ENCODE measurements at regions not wholly inside any gene's neighbourhood (a gene's known extent, or its start where the extent isn't known, plus 50 kb on each side); places are given as distances from the start of the nearest gene placed in this dataset.

GRCh38 chr9:581673-582497, 259.6 kb upstream of the DMRT1 start:
- no peak for FAIRE-seq
- DNase-seq (ENCODE audit: extremely low spot score, insufficient read length, low read depth): no peak

GRCh38 chr9:582775-583174, 258.7 kb upstream of the DMRT1 start:
- DNase-seq (ENCODE audit: extremely low spot score, insufficient read length, low read depth) (no peak), FAIRE-seq (no peak)

- DNase-seq (ENCODE audit: extremely low spot score, insufficient read length, low read depth) (no peak), FAIRE-seq (no peak)
Observed at GRCh38 chr9:587527-587926, 254.0 kb upstream of the DMRT1 start.

GRCh38 chr9:588981-589380, 252.5 kb upstream of the DMRT1 start:
- DNase-seq (ENCODE audit: extremely low spot score, insufficient read length, low read depth) (no peak), FAIRE-seq (no peak)

GRCh38 chr9:589723-590122, 251.8 kb upstream of the DMRT1 start:
- no peak for FAIRE-seq

GRCh38 chr9:591292-591691, 250.2 kb upstream of the DMRT1 start:
- DNase-seq (ENCODE audit: extremely low spot score, insufficient read length, low read depth): no peak
- FAIRE-seq: no peak

More at GRCh38 chr9:589723-590122, 251.8 kb upstream of the DMRT1 start:
- DNase-seq (ENCODE audit: extremely low spot score, insufficient read length, low read depth): no peak

GRCh38 chr9:592225-592624, 249.3 kb upstream of the DMRT1 start:
- FAIRE-seq (no peak), DNase-seq (ENCODE audit: extremely low spot score, insufficient read length, low read depth) (no peak)

- FAIRE-seq (no peak), DNase-seq (ENCODE audit: extremely low spot score, insufficient read length, low read depth) (no peak)
Observed at GRCh38 chr9:592733-593132, 248.8 kb upstream of the DMRT1 start.

- FAIRE-seq (no peak), DNase-seq (ENCODE audit: extremely low spot score, insufficient read length, low read depth) (no peak)
Observed at GRCh38 chr9:593809-594208, 247.7 kb upstream of the DMRT1 start.

- FAIRE-seq (no peak), DNase-seq (ENCODE audit: extremely low spot score, insufficient read length, low read depth) (no peak)
Observed at GRCh38 chr9:596703-597102, 244.8 kb upstream of the DMRT1 start.

- no peak for DNase-seq (ENCODE audit: extremely low spot score, insufficient read length, low read depth)
- FAIRE-seq: no peak
Observed at GRCh38 chr9:600006-600405, 241.5 kb upstream of the DMRT1 start.

GRCh38 chr9:602716-603115, 238.8 kb upstream of the DMRT1 start:
- DNase-seq (ENCODE audit: extremely low spot score, insufficient read length, low read depth) (no peak), FAIRE-seq (no peak)

- no peak for DNase-seq (ENCODE audit: extremely low spot score, insufficient read length, low read depth)
- no peak for FAIRE-seq
Observed at GRCh38 chr9:603126-603525, 238.4 kb upstream of the DMRT1 start.

- FAIRE-seq (no peak), DNase-seq (ENCODE audit: extremely low spot score, insufficient read length, low read depth) (no peak)
Observed at GRCh38 chr9:607417-607816, 234.1 kb upstream of the DMRT1 start.

GRCh38 chr9:613771-614347, 227.6 kb upstream of the DMRT1 start:
- FAIRE-seq: peak; percentile 62

GRCh38 chr9:614431-614830, 227.1 kb upstream of the DMRT1 start:
- no peak for DNase-seq (ENCODE audit: extremely low spot score, insufficient read length, low read depth)
- no peak for FAIRE-seq

More at GRCh38 chr9:613771-614347, 227.6 kb upstream of the DMRT1 start:
- no peak for DNase-seq (ENCODE audit: extremely low spot score, insufficient read length, low read depth)

- DNase-seq (ENCODE audit: extremely low spot score, insufficient read length, low read depth): no peak
- no peak for FAIRE-seq
Observed at GRCh38 chr9:615756-616155, 225.7 kb upstream of the DMRT1 start.

GRCh38 chr9:616694-617093, 224.8 kb upstream of the DMRT1 start:
- FAIRE-seq (no peak), DNase-seq (ENCODE audit: extremely low spot score, insufficient read length, low read depth) (no peak)

- no peak for DNase-seq (ENCODE audit: extremely low spot score, insufficient read length, low read depth)
- no peak for FAIRE-seq
Observed at GRCh38 chr9:617445-618085, 223.9 kb upstream of the DMRT1 start.

- DNase-seq (ENCODE audit: extremely low spot score, insufficient read length, low read depth): no peak
- FAIRE-seq: no peak
Observed at GRCh38 chr9:618478-618877, 223.0 kb upstream of the DMRT1 start.

- FAIRE-seq (no peak), DNase-seq (ENCODE audit: extremely low spot score, insufficient read length, low read depth) (no peak)
Observed at GRCh38 chr9:621201-621855, 220.2 kb upstream of the DMRT1 start.

All from GM18507 (cell line).